GM12878 (cell line): ENCODE measurements at regions not wholly inside any gene's neighbourhood (a gene's known extent, or its start where the extent isn't known, plus 50 kb on each side); places are given as distances from the start of the nearest gene placed in this dataset.

Experiments
- ATAC-seq: fragments of 200-7000 bp; cut with Tn5 transposase; 3 replicates; pipeline ENCODE4 v1.9.1; 2020; ENCODE audit warnings: mild to moderate bottlenecking, moderate library complexity
- BruUV-seq: library from RNA; stranded (reverse); fragments of 400-500 nt; replicated peaks from 2 replicates; lab custom pipeline; 2021; lab: Mats Ljungman, UMichigan
- CTCF ChIA-PET: fragments of 300-600 bp; sonication (Branson Sonifier 250); formaldehyde crosslinking; extraction: SDS; loops from one replicate; lab custom pipeline; 2021; ENCODE audit warnings: inconsistent platforms; lab: Yijun Ruan, JAX
- POLR2A ChIA-PET: fragments of 350-600 bp; formaldehyde crosslinking; extraction: SDS; loops from one replicate; lab custom pipeline; 2021; ENCODE audit warnings: inconsistent platforms; lab: Charles Lee
- RAD21 ChIA-PET: fragments of 300-600 bp; sonication (Branson Sonifier 250); formaldehyde crosslinking; loops from one replicate; lab custom pipeline; 2023; ENCODE audit warnings: antibody characterized with exemption; ENCODE audit not compliant: unreplicated experiment; lab: Charles Lee
- SMC1A ChIA-PET: fragments of 300-600 bp; sonication (Branson Sonifier 250); formaldehyde crosslinking; loops from one replicate; lab custom pipeline; 2023; ENCODE audit not compliant: unreplicated experiment, uncharacterized antibody; lab: Charles Lee
- DNase-seq: peaks from one replicate; pipeline ENCODE4 v3.0.0-alpha.2; 2011; ENCODE audit warnings: low read depth, low spot score
- FAIRE-seq: peaks from 3 replicates; lab custom pipeline; 2011; peaks lifted over from hg19 to GRCh38; lab: Jason Lieb, UNC
- H2AFZ ChIP-seq: 2 replicates; pipeline ENCODE4 v1.6.0; 2011; ENCODE audit warnings: low read depth, low read length, control low read depth; ENCODE audit not compliant: control insufficient read depth
- H3K27ac ChIP-seq: 2 replicates; pipeline ENCODE4 v1.5.1; 2011; ENCODE audit warnings: control low read depth; ENCODE audit not compliant: control insufficient read depth, insufficient read depth
- H3K27me3 ChIP-seq, 2 experiments: replicated peaks in 1 of 2; 2 replicates each; pipeline versions ENCODE4 v1.6.0 to v1.6.1; 2011; ENCODE audit warnings: low read length in 1 of 2; ENCODE audit not compliant: control insufficient read depth in 2 of 2, insufficient read depth in 2 of 2
- H3K36me3 ChIP-seq, 2 experiments: 2 replicates each; pipeline ENCODE4 v1.5.1; 2011; ENCODE audit warnings: low read length in 1 of 2; ENCODE audit not compliant: control insufficient read depth in 2 of 2, insufficient read depth in 2 of 2
- H3K4me1 ChIP-seq: 2 replicates; pipeline ENCODE4 v1.6.1; 2011; ENCODE audit warnings: mild to moderate bottlenecking, low read length, moderate library complexity, mixed read lengths; ENCODE audit not compliant: control insufficient read depth, insufficient read depth
- H3K4me2 ChIP-seq: 2 replicates; pipeline ENCODE4 v1.6.0; 2011; ENCODE audit warnings: control low read depth; ENCODE audit not compliant: control insufficient read depth, insufficient read depth
- H3K4me3 ChIP-seq: fragments of 200-600 bp; sonication (generic); 2 replicates; pipeline ENCODE4 v1.5.1; 2016
- H3K79me2 ChIP-seq: 2 replicates; pipeline ENCODE4 v1.6.0; 2011; ENCODE audit warnings: low read length; ENCODE audit not compliant: control insufficient read depth, insufficient read depth
- H3K9ac ChIP-seq: 2 replicates; pipeline ENCODE4 v1.8.0; 2011; ENCODE audit warnings: low read length, control low read depth, mixed read lengths; ENCODE audit not compliant: control insufficient read depth, insufficient read depth
- H3K9me3 ChIP-seq: replicated peaks from 3 replicates; pipeline ENCODE4 v1.5.1; 2011; ENCODE audit warnings: mild to moderate bottlenecking, low read length; ENCODE audit not compliant: control insufficient read depth, insufficient read depth
- H4K20me1 ChIP-seq: 2 replicates; pipeline ENCODE4 v1.6.0; 2011; ENCODE audit not compliant: control insufficient read depth, insufficient read depth
- CEBPB ChIP-seq, 2 experiments: fragments of 150-350 bp in 1 of 2; IDR thresholded peaks; 2 replicates each; pipeline ENCODE4 v1.6.1; 2012 to 2014; ENCODE audit warnings: low read depth in 2 of 2, low read length in 2 of 2, borderline replicate concordance in 1 of 2, inconsistent platforms in 1 of 2
- GABPA ChIP-seq: IDR thresholded peaks from 2 replicates; pipeline ENCODE4 v1.6.1; 2014; ENCODE audit warnings: antibody characterized with exemption, low read depth, mild to moderate bottlenecking, inconsistent platforms
- KDM1A ChIP-seq: fragments of 200-600 bp; sonication (generic); IDR thresholded peaks from 2 replicates; pipeline ENCODE4 v1.6.1; 2016; ENCODE audit warnings: borderline replicate concordance
- NBN ChIP-seq: fragments of 450-650 bp; IDR thresholded peaks from 2 replicates; pipeline ENCODE4 v1.6.1; 2016
- PKNOX1 ChIP-seq: fragments of 450-650 bp; IDR thresholded peaks from 2 replicates; pipeline ENCODE4 v1.6.1; 2016; ENCODE audit warnings: mild to moderate bottlenecking
- PML ChIP-seq: IDR thresholded peaks from 2 replicates; pipeline ENCODE4 v1.6.1; 2012; ENCODE audit warnings: low read length, inconsistent platforms
- SMC3 ChIP-seq: IDR thresholded peaks from 2 replicates; pipeline ENCODE4 v1.6.1; 2011; ENCODE audit warnings: low read length, improper control_type of control experiment, borderline replicate concordance
- SREBF1 ChIP-seq: IDR thresholded peaks from 2 replicates; pipeline ENCODE4 v1.6.1; 2012; ENCODE audit warnings: mild to moderate bottlenecking, low read length
- STAT3 ChIP-seq: IDR thresholded peaks from 2 replicates; pipeline ENCODE4 v1.6.1; 2011; ENCODE audit warnings: low read depth, low read length, improper control_type of control experiment
- TARDBP ChIP-seq: IDR thresholded peaks from 2 replicates; pipeline ENCODE4 v1.6.1; 2016; ENCODE audit warnings: borderline replicate concordance
- YY1 ChIP-seq: IDR thresholded peaks from 2 replicates; pipeline ENCODE4 v1.6.1; 2011; ENCODE audit warnings: low read depth, mild to moderate bottlenecking, low read length
- ZBTB11 ChIP-seq: fragments of 450-650 bp; formaldehyde crosslinking; IDR thresholded peaks from 2 replicates; pipeline ENCODE4 v1.5.0; 2022; ENCODE audit warnings: mild to moderate bottlenecking, missing genetic modification characterization
- ZZZ3 ChIP-seq: IDR thresholded peaks from 2 replicates; pipeline ENCODE4 v1.6.1; 2011; ENCODE audit warnings: low read depth; ENCODE audit not compliant: control insufficient read depth, insufficient read length
- WGBS: methylation state at CpG from one replicate; pipeline ENCODE4 v1.1.6; 2016; ENCODE audit warnings: low lambda C conversion rate; ENCODE audit not compliant: insufficient replicate concordance, insufficient coverage; ENCODE audit errors: missing lambda C conversion rate; 5-methylcytosine and 5-hydroxymethylcytosine counted together
- in situ Hi-C: fragments of 300-500 bp; cut with MboI; formaldehyde crosslinking; loops from 9 replicates; pipeline ENCODE4 v1.14.3; 2018; ENCODE audit warnings: mixed read lengths
- intact Hi-C: fragments of 100-400 bp; cut with micrococcal nuclease; formaldehyde crosslinking; loops from one replicate; pipeline ENCODE4 v1.14.2; 2022; ENCODE audit not compliant: unreplicated experiment
- TF ChIP-seq, protein P1 (sequence below): IDR thresholded peaks from 2 replicates; pipeline ENCODE4 v1.6.1; 2012; ENCODE audit warnings: low read depth, low read length, improper control_type of control experiment
- TF ChIP-seq, protein P2 (sequence below): fragments of 450-650 bp; IDR thresholded peaks from 2 replicates; pipeline ENCODE4 v1.6.1; 2017; ENCODE audit warnings: low read depth, mild to moderate bottlenecking, moderate library complexity

DNA sequence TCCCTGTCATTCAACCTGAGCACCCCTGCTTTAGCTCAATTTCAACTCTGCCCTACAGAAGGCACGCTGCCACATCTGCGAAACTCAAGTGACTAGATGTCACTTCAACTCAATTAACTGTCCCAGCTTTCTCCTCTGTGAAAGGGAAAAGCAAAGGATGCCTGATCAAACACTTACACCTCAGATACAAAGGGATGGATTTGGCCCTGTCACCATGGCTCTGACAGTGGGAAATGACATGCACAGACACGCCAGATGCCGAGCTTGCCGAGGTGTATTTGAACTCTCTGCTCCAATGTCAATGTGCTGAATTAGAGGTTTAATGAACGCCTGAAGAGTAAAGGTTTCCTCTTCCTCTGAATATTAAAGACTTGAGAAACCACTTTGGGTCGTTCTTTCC, 481.1 kb downstream of the CBLN2 start:
- no peaks in the 10 kb centered on the region for H3K9me3 ChIP-seq
- POLR2A ChIA-PET: no interaction called here
- WGBS: 46% methylated on average over 7 of the region's 7 CpGs
- RAD21 ChIA-PET: no interaction called here
- no peak overlapping the region for H2AFZ ChIP-seq
- H3K4me1 ChIP-seq: no peaks in the 10 kb centered on the region
- no peak for ATAC-seq
- H3K79me2 ChIP-seq: no peaks in the 10 kb centered on the region
- DNase-seq: no peak
- H3K9ac ChIP-seq: no peak overlapping the region
- intact Hi-C loops: no loop called here
- no peaks in the 10 kb centered on the region for H3K36me3 ChIP-seq
- SMC1A ChIA-PET: interaction anchor here (1.3 kb wide), 1 partner anchor 227 kb away, joined by 3 read pairs; no protein-coding TSS in a partner anchor
- H3K4me2 ChIP-seq: no peak overlapping the region
- no peak for TF ChIP-seq STAT3
- no peak for TF ChIP-seq YY1
- no peak for TF ChIP-seq SREBF1
- no peak for TF ChIP-seq ZZZ3
- no peak for TF ChIP-seq TARDBP
- TF ChIP-seq, protein P1, sequence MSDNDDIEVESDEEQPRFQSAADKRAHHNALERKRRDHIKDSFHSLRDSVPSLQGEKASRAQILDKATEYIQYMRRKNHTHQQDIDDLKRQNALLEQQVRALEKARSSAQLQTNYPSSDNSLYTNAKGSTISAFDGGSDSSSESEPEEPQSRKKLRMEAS: no peak
- TF ChIP-seq PKNOX1: no peak
- no peak for TF ChIP-seq CEBPB (IDR thresholded peaks at IDR 0.05; ENCODE audit: borderline replicate concordance in 1 of 2, low read depth in 2 of 2, low read length in 2 of 2)
- TF ChIP-seq SMC3: no peak
- no peak for TF ChIP-seq ZBTB11 (CRISPR knock-in tag)
- TF ChIP-seq KDM1A: no peak
- TF ChIP-seq, protein P2, sequence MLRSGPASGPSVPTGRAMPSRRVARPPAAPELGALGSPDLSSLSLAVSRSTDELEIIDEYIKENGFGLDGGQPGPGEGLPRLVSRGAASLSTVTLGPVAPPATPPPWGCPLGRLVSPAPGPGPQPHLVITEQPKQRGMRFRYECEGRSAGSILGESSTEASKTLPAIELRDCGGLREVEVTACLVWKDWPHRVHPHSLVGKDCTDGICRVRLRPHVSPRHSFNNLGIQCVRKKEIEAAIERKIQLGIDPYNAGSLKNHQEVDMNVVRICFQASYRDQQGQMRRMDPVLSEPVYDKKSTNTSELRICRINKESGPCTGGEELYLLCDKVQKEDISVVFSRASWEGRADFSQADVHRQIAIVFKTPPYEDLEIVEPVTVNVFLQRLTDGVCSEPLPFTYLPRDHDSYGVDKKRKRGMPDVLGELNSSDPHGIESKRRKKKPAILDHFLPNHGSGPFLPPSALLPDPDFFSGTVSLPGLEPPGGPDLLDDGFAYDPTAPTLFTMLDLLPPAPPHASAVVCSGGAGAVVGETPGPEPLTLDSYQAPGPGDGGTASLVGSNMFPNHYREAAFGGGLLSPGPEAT: no peak
- no peak for TF ChIP-seq GABPA
- TF ChIP-seq NBN: no peak
- TF ChIP-seq PML: no peak
- TF ChIP-seq, all 136 proteins: peak for 0
- Histone ChIP-seq H3K27ac (no peak overlapping the region), H4K20me1 (no peaks in the 10 kb centered on the region), H3K4me3 (no peak overlapping the region), H3K27me3 (no peaks in the 10 kb centered on the region)
- in situ Hi-C loops: no loop called here
- BruUV-seq: no TSS peak
- CTCF ChIA-PET: interaction anchor here (1.0 to 1.2 kb wide), 2 partner anchors 25 to 485 kb away, joined by 3 read pairs; no protein-coding TSS in a partner anchor
- no peak for FAIRE-seq
